Medulla oblongata (tissue), 1 donor: ENCODE measurements at regions not wholly inside any gene's neighbourhood (a gene's known extent, or its start where the extent isn't known, plus 50 kb on each side); places are given as distances from the start of the nearest gene placed in this dataset.
A peak's percentile ranks its signal among the peaks of the same experiment; 100 is the strongest.

Source experiments
- DNase-seq: peaks from one replicate; pipeline ENCODE4 v3.0.0-alpha.2; 2015; ENCODE audit errors: extremely low spot score

- DNase-seq: peak; percentile 13
Observed at GRCh38 chr10:88200312-88201032, 337.0 kb downstream of the PTEN start.

GRCh38 chr10:88205842-88206446, 342.5 kb downstream of the PTEN start:
- DNase-seq: no peak

- no peak for DNase-seq
Observed at GRCh38 chr10:88207121-88207546, 343.7 kb downstream of the PTEN start.

GRCh38 chr10:88209231-88209630, 345.8 kb downstream of the PTEN start:
- DNase-seq: no peak

- no peak for DNase-seq
Observed at GRCh38 chr10:88209837-88210561, 346.6 kb downstream of the PTEN start.

GRCh38 chr10:88211230-88211629, 347.8 kb downstream of the PTEN start:
- no peak for DNase-seq

GRCh38 chr10:88212069-88212468, 348.6 kb downstream of the PTEN start:
- no peak for DNase-seq

GRCh38 chr10:88213065-88213605, 349.7 kb downstream of the PTEN start:
- no peak for DNase-seq

- no peak for DNase-seq
Observed at GRCh38 chr10:88216976-88217375, 353.6 kb downstream of the PTEN start.

- no peak for DNase-seq
Observed at GRCh38 chr10:88218362-88218761, 354.9 kb downstream of the PTEN start.

GRCh38 chr10:88219753-88220152, 356.3 kb downstream of the PTEN start:
- DNase-seq: no peak

GRCh38 chr10:88221010-88221973, 357.9 kb downstream of the PTEN start:
- DNase-seq: no peak

GRCh38 chr10:88222881-88223280, 359.5 kb downstream of the PTEN start:
- DNase-seq: no peak
